Endothelial cell of umbilical vein (primary cell): ENCODE measurements at regions not wholly inside any gene's neighbourhood (a gene's known extent, or its start where the extent isn't known, plus 50 kb on each side); places are given as distances from the start of the nearest gene placed in this dataset.

ENCODE experiments used
- BruUV-seq: library from RNA; stranded (reverse); fragments of 400-500 nt; replicated peaks from 2 replicates; lab custom pipeline; 2021; lab: Mats Ljungman, UMichigan
- CTCF ChIA-PET: fragments of 300-600, 350-600 bp; sonication (Branson Sonifier 250); formaldehyde crosslinking; loops from one replicate; lab custom pipeline; 2021; ENCODE audit warnings: antibody characterized with exemption, inconsistent platforms; lab: Charles Lee
- POLR2A ChIA-PET: fragments of 300-600, 350-600 bp; sonication (Branson Sonifier 250); formaldehyde crosslinking; loops from one replicate; lab custom pipeline; 2021; ENCODE audit warnings: antibody characterized with exemption, inconsistent platforms; lab: Charles Lee
- DNase-seq: peaks from one replicate; pipeline ENCODE4 v3.0.0-alpha.2; 2011; ENCODE audit warnings: low read depth, low spot score
- FAIRE-seq: peaks from 2 replicates; lab custom pipeline; 2011; peaks lifted over from hg19 to GRCh38; lab: Jason Lieb, UNC
- H2AFZ ChIP-seq: 2 replicates; pipeline ENCODE4 v1.6.0; 2012; ENCODE audit warnings: low read depth, low read length, control low read depth, inconsistent platforms
- H3K27ac ChIP-seq: 2 replicates; pipeline ENCODE4 v1.5.1; 2011; ENCODE audit warnings: low read depth, mild to moderate bottlenecking, control low read depth, low read length, moderate library complexity; ENCODE audit not compliant: insufficient read depth
- H3K27me3 ChIP-seq, 2 experiments: 2 replicates each; pipeline versions ENCODE4 v1.6.0 to v1.6.1; 2011; ENCODE audit warnings: low read length in 2 of 2, mixed read lengths in 1 of 2; ENCODE audit not compliant: control insufficient read depth in 2 of 2, insufficient read depth in 2 of 2
- H3K36me3 ChIP-seq, 2 experiments: 2 replicates in 1 of 2; 3 replicates in 1 of 2; pipeline ENCODE4 v1.5.1; 2011; ENCODE audit warnings: low read length in 2 of 2, mild to moderate bottlenecking in 1 of 2, moderate library complexity in 1 of 2; ENCODE audit not compliant: control insufficient read depth in 2 of 2, insufficient read depth in 2 of 2; ENCODE audit errors: extremely low read depth in 1 of 2
- H3K4me1 ChIP-seq: 3 replicates; pipeline ENCODE4 v1.5.1; 2011; ENCODE audit warnings: mild to moderate bottlenecking, low read length; ENCODE audit not compliant: control insufficient read depth, insufficient read depth; ENCODE audit errors: extremely low read depth
- H3K4me2 ChIP-seq: 2 replicates; pipeline ENCODE4 v1.6.1; 2011; ENCODE audit warnings: low read length, control low read depth, mixed read lengths; ENCODE audit not compliant: insufficient read depth
- H3K4me3 ChIP-seq, 3 experiments: fragments of 200-600 bp in 1 of 3; sonication (generic), shearing (Covaris generic) in 1 of 3; replicated peaks in 1 of 3; 2 replicates each; pipeline ENCODE4 v1.5.1; 2011 to 2016; ENCODE audit warnings: control low read depth in 3 of 3, low read length in 3 of 3, mild to moderate bottlenecking in 2 of 3, inconsistent platforms in 1 of 3, low read depth in 1 of 3, moderate library complexity in 1 of 3; ENCODE audit not compliant: insufficient read depth in 1 of 3
- H3K79me2 ChIP-seq: 2 replicates; pipeline ENCODE4 v1.6.0; 2012; ENCODE audit warnings: low read length, inconsistent platforms; ENCODE audit not compliant: control insufficient read depth, insufficient read depth
- H3K9ac ChIP-seq: replicated peaks from 2 replicates; pipeline ENCODE3; 2011; ENCODE audit warnings: low read length, control low read depth; ENCODE audit not compliant: insufficient read depth; ENCODE audit errors: extremely low read depth
- H3K9me1 ChIP-seq: replicated peaks from 3 replicates; pipeline ENCODE4 v1.6.0; 2011; ENCODE audit warnings: mild to moderate bottlenecking, low read length; ENCODE audit not compliant: control insufficient read depth, insufficient read depth; ENCODE audit errors: extremely low read depth
- H3K9me3 ChIP-seq: replicated peaks from 2 replicates; pipeline ENCODE4 v1.5.1; 2012; ENCODE audit warnings: low read length, inconsistent platforms; ENCODE audit not compliant: control insufficient read depth, insufficient read depth
- H4K20me1 ChIP-seq: replicated peaks from 2 replicates; pipeline ENCODE3; 2011; ENCODE audit warnings: mild to moderate bottlenecking, low read length; ENCODE audit not compliant: control insufficient read depth, insufficient read depth; ENCODE audit errors: extremely low read depth
- CTCF ChIP-seq, 2 donors: IDR thresholded peaks; 1 replicate in 1 of 2; 2 replicates in 1 of 2; pipeline ENCODE4 v1.5.1; 2011; ENCODE audit warnings: low read length in 2 of 2, mild to moderate bottlenecking in 2 of 2, moderate library complexity in 2 of 2, control low read depth in 1 of 2, inconsistent platforms in 1 of 2, low read depth in 1 of 2; ENCODE audit not compliant: insufficient read depth in 1 of 2; ENCODE audit errors: extremely low read depth in 1 of 2
- EZH2 ChIP-seq: IDR thresholded peaks from 2 replicates; pipeline ENCODE4 v1.6.1; 2012; ENCODE audit warnings: borderline replicate concordance, low read depth, mild to moderate bottlenecking, moderate library complexity, low read length, inconsistent platforms; ENCODE audit not compliant: severe bottlenecking
- FOS ChIP-seq: IDR thresholded peaks from 2 replicates; pipeline ENCODE4 v1.6.1; 2011; ENCODE audit warnings: mild to moderate bottlenecking, low read length, moderate library complexity, borderline replicate concordance; ENCODE audit not compliant: insufficient read depth
- GATA2 ChIP-seq: IDR thresholded peaks from 2 replicates; pipeline ENCODE4 v1.7.0; 2011; ENCODE audit warnings: low read depth, mild to moderate bottlenecking, moderate library complexity, mixed read lengths, low read length; ENCODE audit not compliant: insufficient read length, insufficient read depth
- JUN ChIP-seq: IDR thresholded peaks from 2 replicates; pipeline ENCODE4 v1.6.1; 2011; ENCODE audit warnings: borderline replicate concordance, low read depth; ENCODE audit not compliant: insufficient read length, insufficient read depth
- MAX ChIP-seq: IDR thresholded peaks from 2 replicates; pipeline ENCODE4 v1.6.1; 2011; ENCODE audit not compliant: insufficient read depth, insufficient read length
- MYC ChIP-seq: IDR thresholded peaks from one replicate; pipeline ENCODE4 v1.6.1; 2011; ENCODE audit warnings: mild to moderate bottlenecking, low read depth, low read length
- POLR2A ChIP-seq: IDR thresholded peaks from 2 replicates; pipeline ENCODE4 v1.6.1; 2012; ENCODE audit warnings: low read depth, mild to moderate bottlenecking, control low read depth, low read length
- POLR2AphosphoS5 ChIP-seq: IDR thresholded peaks from 2 replicates; pipeline ENCODE4 v1.6.1; 2012; ENCODE audit warnings: low read depth, mild to moderate bottlenecking, control low read depth, low read length, moderate library complexity; ENCODE audit not compliant: insufficient read depth
- dilution Hi-C: fragments of 300-500 bp; cut with MboI; formaldehyde crosslinking; loops from one replicate; pipeline ENCODE4 v1.15.0; 2019; ENCODE audit warnings: low sequenced_read_pairs; ENCODE audit not compliant: extremely low pct_ligation_motif_present
- intact Hi-C: fragments of 100-400 bp; cut with micrococcal nuclease; formaldehyde crosslinking; loops from one replicate; pipeline ENCODE4 v1.10.0; 2022

- ChIA-PET POLR2A (no interaction called here), CTCF (no interaction called here)
- H3K36me3 ChIP-seq, result no peaks in the 10 kb centered on the region
- DNase-seq, result no peak
- no peaks in the 10 kb centered on the region for H3K27me3 ChIP-seq
- TF ChIP-seq POLR2A, result no peak
- TF ChIP-seq EZH2, result no peak
- no peak for TF ChIP-seq MAX
- no peak for TF ChIP-seq JUN
- no peak for TF ChIP-seq POLR2AphosphoS5
- no peak for TF ChIP-seq MYC
- no peak for TF ChIP-seq GATA2
- TF ChIP-seq FOS, result no peak
- TF ChIP-seq CTCF (IDR thresholded peaks at IDR 0.05; ENCODE audit: extremely low read depth in 1 of 2, insufficient read depth in 1 of 2, low read depth in 1 of 2, low read length in 2 of 2), result no peak
- FAIRE-seq, result no peak
- no TSS peak for BruUV-seq
- intact Hi-C loops, result no loop called here
- H3K4me3 ChIP-seq, result no peak overlapping the region
- H3K9me3 ChIP-seq, result no peaks in the 10 kb centered on the region
- dilution Hi-C loops, result no loop called here
- no peak overlapping the region for H3K9ac ChIP-seq
- H4K20me1 ChIP-seq, result no peaks in the 10 kb centered on the region
- H2AFZ ChIP-seq, result no peak overlapping the region
- no peak overlapping the region for H3K4me2 ChIP-seq
- H3K79me2 ChIP-seq, result no peaks in the 10 kb centered on the region
- no peaks in the 10 kb centered on the region for H3K4me1 ChIP-seq
- no peak overlapping the region for H3K27ac ChIP-seq
- no peaks in the 10 kb centered on the region for H3K9me1 ChIP-seq
Measured at GRCh38 chr6:164337925-164338397, 923.4 kb downstream of the QKI start.
